ENCODE measurements at regions not wholly inside any gene's neighbourhood (a gene's known extent, or its start where the extent isn't known, plus 50 kb on each side); places are given as distances from the start of the nearest gene placed in this dataset.
A peak's percentile ranks its signal among the peaks of the same experiment; 100 is the strongest.

- DNase-seq, result no peak
Measured at GRCh38 chr1:87821335-87821697, 492.6 kb downstream of the LMO4 start.

GRCh38 chr1:87826681-87827251 is 498.1 kb downstream of the LMO4 start:
- peak; percentile 83 for DNase-seq

GRCh38 chr1:87829360-87829759 is 500.7 kb downstream of the LMO4 start:
- no peak for DNase-seq

DNA sequence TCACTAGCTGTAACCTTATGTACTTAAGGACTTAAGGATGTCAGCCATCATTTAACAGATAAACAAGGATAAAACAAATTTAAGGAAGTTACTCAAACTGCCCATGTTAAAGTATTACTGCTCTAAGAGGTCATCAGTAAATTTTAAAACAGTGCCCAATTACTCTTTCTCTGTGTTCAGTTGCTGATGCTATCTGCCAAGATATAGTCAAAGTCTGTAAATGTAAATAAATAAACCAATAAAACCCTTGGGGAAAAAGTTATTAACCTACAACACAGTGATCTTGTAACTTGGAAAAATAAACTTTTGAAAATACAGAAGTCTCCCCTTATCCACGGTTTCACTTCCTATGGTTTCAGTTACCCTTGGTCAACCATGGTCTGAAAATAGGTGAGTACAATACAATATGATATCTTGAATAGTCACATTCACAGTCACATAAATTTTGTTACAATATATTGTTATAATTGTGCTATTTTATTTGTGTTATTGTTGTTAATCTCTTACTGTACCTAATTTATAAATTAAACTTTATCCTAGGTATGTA is 501.8 kb downstream of the LMO4 start:
- DNase-seq, result no peak

- DNase-seq, result peak; percentile 14
Measured at GRCh38 chr1:87833166-87833565, 504.5 kb downstream of the LMO4 start.

DNA sequence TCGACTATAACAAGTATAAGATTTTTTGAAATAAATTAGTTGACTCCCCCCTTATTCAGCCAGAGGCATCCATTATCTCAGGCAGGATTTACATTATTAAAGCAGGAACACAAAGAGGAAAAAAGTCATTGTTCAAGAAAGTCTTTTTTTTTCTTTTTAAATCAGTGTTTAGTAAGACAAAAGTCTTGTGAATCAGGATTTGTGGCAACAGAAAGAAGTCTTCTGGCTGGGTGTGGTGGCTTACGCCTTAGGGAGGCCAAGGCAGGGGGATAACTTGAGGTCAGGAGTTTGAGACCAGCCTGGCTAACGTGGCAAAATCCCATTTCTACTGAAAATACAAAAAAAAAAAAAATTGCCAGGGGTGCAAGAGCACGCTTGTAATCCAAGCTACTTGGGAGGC is 505.5 kb downstream of the LMO4 start:
- DNase-seq, result no peak

- DNase-seq, result no peak
Measured at GRCh38 chr1:87834941-87835340, 506.3 kb downstream of the LMO4 start.

GRCh38 chr1:87840767-87841166 is 512.1 kb downstream of the LMO4 start:
- DNase-seq, result no peak

- no peak for DNase-seq
Measured at GRCh38 chr1:87841332-87841731, 512.7 kb downstream of the LMO4 start.

- no peak for DNase-seq
Measured at GRCh38 chr1:87842156-87842555, 513.5 kb downstream of the LMO4 start.

DNA sequence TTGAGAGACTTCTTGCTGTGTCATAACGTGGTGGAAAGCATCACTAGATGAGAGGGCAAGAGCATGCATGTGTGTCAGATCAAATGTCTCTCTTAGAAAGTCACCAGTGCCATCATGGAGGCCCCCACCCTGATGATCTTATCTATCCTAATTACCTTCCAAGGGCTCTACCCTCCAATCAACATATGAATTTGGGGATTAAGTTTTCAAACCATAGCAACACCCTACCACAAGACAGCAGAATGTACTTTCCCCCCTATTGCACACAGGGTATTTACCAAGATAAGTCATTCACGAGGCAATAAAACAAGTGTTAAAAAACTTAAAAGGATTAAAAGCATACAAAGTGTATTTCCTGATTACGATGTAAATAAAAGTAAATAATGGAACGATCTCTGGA is 515.6 kb downstream of the LMO4 start:
- DNase-seq, result no peak

DNA sequence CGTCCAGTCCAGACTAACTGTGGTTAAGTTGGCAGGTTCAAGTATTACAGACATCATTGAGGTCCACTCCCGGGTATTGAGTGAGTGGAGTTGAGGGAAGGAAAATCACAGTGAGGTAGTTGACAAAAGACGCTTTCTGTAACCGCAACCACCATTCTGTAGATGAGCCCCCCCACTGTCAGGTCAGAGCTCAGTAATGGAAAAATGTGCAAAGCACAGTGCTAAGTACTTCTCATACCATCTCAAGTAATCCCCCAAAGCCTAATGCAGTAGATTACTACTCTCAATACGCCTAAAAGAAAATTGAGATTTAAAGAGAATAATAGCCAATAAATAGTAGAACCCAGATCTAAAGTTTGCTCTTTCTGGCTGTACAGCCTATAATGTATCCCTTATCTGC is 522.8 kb downstream of the LMO4 start:
- no peak for DNase-seq

- no peak for DNase-seq
Measured at GRCh38 chr1:87852410-87853161, 523.9 kb downstream of the LMO4 start.

GRCh38 chr1:87853576-87854351 is 525.1 kb downstream of the LMO4 start:
- DNase-seq, result no peak

- DNase-seq, result no peak
Measured at GRCh38 chr1:87863317-87863716, 534.6 kb downstream of the LMO4 start.

DNA sequence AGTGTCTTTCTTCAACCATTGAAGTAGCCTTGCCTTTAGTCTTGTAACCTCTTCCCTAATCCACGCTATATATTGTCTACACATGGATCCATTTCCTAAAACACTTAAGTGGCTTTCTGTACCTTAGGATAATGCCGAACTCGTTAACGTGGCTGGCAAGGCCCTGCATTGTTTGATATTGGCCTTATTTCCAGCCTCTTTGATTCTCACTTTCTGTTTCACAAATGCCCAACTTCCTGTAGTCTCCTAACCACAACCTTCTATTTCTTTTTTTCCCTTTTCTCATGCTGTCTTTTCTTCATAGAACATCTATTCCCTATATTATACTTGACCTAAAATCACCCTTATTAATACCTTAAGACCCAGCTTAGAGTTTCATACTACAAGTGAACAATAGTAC is 536.0 kb downstream of the LMO4 start:
- no peak for DNase-seq

DNA sequence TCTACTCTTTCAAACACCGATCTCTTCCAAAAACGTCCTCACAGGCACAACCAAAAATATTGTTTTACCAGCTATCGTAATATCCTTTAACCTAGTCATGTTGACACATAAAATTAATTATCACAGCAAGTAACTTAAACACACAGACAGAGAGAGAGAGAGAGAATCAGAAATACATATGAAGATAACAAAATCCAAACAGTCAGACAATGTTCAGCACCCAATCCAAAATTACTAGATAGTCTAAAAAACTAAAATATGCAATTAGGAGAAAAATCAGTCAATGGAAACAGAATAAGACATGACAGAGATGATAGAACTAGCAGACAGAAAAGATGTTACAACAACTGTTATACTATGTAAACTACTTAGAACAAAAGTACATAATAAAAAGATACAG is 537.7 kb downstream of the LMO4 start:
- DNase-seq, result no peak

DNA sequence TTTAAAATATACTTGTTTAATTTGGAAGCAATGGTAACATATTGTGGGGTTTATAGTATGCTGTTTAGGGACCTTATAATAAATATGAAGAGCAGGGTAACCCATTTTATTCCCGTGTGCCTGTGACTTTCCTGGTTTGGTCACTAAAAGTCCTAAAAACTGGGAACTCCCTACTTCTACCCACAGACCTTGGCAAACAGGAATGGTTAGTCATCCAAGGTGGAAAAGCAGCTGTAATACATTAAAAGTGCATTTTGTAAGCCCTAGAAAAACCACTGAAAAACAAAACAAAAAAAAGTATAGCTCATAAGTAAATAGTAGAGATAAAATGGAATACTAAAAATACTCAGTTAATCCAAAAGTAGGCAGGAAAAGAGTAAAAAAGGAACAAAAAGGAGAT is 538.9 kb downstream of the LMO4 start:
- no peak for DNase-seq

DNA sequence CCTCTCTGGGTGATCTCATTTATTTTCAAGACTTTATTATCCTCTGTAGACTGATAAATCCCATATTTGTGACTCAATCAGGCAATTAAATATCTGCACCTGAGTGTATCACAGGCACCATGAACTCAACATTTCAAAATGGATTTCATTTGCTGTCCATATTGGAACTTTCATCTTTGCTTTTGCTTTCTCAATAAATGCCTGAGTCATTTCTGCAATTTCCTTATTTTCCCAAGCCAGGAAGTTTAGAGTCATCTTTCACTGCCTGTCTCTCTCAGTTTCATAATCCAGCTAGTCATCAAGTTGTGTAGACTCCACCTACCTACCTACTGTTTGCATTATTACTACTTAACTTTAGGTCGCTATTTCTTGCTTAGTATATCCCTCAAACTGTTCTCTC is 540.9 kb downstream of the LMO4 start:
- DNase-seq, result no peak

- DNase-seq, result no peak
Measured at GRCh38 chr1:87872189-87872588, 543.5 kb downstream of the LMO4 start.

DNA sequence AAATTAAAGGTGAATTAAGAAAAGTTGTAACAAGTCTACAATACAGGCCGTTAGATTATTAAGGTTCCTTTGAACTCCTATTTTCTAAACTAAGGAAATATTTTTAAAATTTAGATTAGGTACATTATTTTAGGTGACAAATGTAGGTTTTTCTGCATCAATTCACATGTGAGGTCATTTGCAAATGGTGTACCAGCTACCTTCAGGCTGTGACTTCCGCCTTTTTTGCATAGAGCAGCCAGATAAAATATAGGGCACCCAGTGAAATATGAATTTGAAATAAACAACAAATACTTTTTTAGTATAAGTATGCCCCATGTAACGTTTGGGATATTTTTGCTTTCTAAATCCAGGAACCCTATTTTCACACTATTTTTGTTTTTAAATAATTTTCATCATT is 544.0 kb downstream of the LMO4 start:
- no peak for DNase-seq

GRCh38 chr1:87878873-87879272 is 550.2 kb downstream of the LMO4 start:
- DNase-seq, result no peak

- no peak for DNase-seq
Measured at GRCh38 chr1:87880098-87880760, 551.5 kb downstream of the LMO4 start.

Measured in tongue (tissue), 1 donor.